Stimulated activated CD8-positive, alpha-beta memory T cell treated with anti-CD3 and anti-CD28 coated beads, Interleukin-4, amount 100 ng/mL, for 48 hours (primary cell): ENCODE measurements at regions not wholly inside any gene's neighbourhood (a gene's known extent, or its start where the extent isn't known, plus 50 kb on each side); places are given as distances from the start of the nearest gene placed in this dataset.
"Not testable (repeated sequence)": the region's sequence is repeated elsewhere in the genome, so short reads cannot be mapped to it uniquely, and the experiment has no call there.

Experiments used
- DNase-seq: peaks from one replicate; pipeline ENCODE4 v3.0.0-alpha.2; 2020

- DNase-seq, result no peak
Measured at GRCh38 chr1:238619652-238620051, 728.9 kb upstream of the ZP4 start.

- no peak for DNase-seq
Measured at GRCh38 chr1:238611406-238611805, 720.7 kb upstream of the ZP4 start.

GRCh38 chr1:238608144-238608543, 717.4 kb upstream of the ZP4 start:
- DNase-seq, result no peak

GRCh38 chr1:238606896-238607295, 716.2 kb upstream of the ZP4 start:
- DNase-seq, result no peak

GRCh38 chr1:238606457-238606856, 715.7 kb upstream of the ZP4 start:
- no peak for DNase-seq

- DNase-seq, result no peak
Measured at GRCh38 chr1:238604357-238604756, 713.6 kb upstream of the ZP4 start.

- not testable (repeated sequence) for DNase-seq
Measured at GRCh38 chr1:238601604-238602003, 710.9 kb upstream of the ZP4 start.

GRCh38 chr1:238596703-238597102, 706.0 kb upstream of the ZP4 start:
- no peak for DNase-seq

GRCh38 chr1:238592621-238593020, 701.9 kb upstream of the ZP4 start:
- DNase-seq, result no peak

- no peak for DNase-seq
Measured at GRCh38 chr1:238589843-238590435, 699.2 kb upstream of the ZP4 start.

- DNase-seq, result no peak
Measured at GRCh38 chr1:238582816-238583215, 692.1 kb upstream of the ZP4 start.

GRCh38 chr1:238581332-238581731, 690.6 kb upstream of the ZP4 start:
- no peak for DNase-seq

- no peak for DNase-seq
Measured at GRCh38 chr1:238568735-238569134, 678.0 kb upstream of the ZP4 start.

GRCh38 chr1:238562341-238562740, 671.6 kb upstream of the ZP4 start:
- no peak for DNase-seq

- no peak for DNase-seq
Measured at GRCh38 chr1:238558746-238559145, 668.0 kb upstream of the ZP4 start.

- no peak for DNase-seq
Measured at GRCh38 chr1:238558156-238558555, 667.4 kb upstream of the ZP4 start.

- no peak for DNase-seq
Measured at GRCh38 chr1:238552271-238552670, 661.5 kb upstream of the ZP4 start.

- DNase-seq, result no peak
Measured at GRCh38 chr1:238549137-238549536, 658.4 kb upstream of the ZP4 start.

- no peak for DNase-seq
Measured at GRCh38 chr1:238546118-238546517, 655.4 kb upstream of the ZP4 start.

- no peak for DNase-seq
Measured at GRCh38 chr1:238537641-238538040, 646.9 kb upstream of the ZP4 start.

- DNase-seq, result no peak
Measured at GRCh38 chr1:238530209-238530851, 639.6 kb upstream of the ZP4 start.

- no peak for DNase-seq
Measured at GRCh38 chr1:238517711-238518110, 627.0 kb upstream of the ZP4 start.

GRCh38 chr1:238501290-238501689, 610.6 kb upstream of the ZP4 start:
- DNase-seq, result no peak

- DNase-seq, result no peak
Measured at GRCh38 chr1:238499021-238499420, 608.3 kb upstream of the ZP4 start.

GRCh38 chr1:238492271-238492670, 601.5 kb upstream of the ZP4 start:
- DNase-seq, result no peak
